Endothelial cell (in vitro differentiated cells): ENCODE measurements at regions not wholly inside any gene's neighbourhood (a gene's known extent, or its start where the extent isn't known, plus 50 kb on each side); places are given as distances from the start of the nearest gene placed in this dataset.

Source experiments
- DNase-seq: peaks from one replicate; pipeline ENCODE4 v3.0.0; 2021; ENCODE audit warnings: low spot score
- H3K27ac Mint-ChIP-seq: one replicate; pipeline ENCODE4 v1.8.0; 2021; ENCODE audit warnings: mixed read lengths, inconsistent platforms; ENCODE audit not compliant: unreplicated experiment
- H3K27me3 Mint-ChIP-seq: one replicate; pipeline ENCODE4 v1.8.0; 2021; ENCODE audit warnings: mild to moderate bottlenecking, moderate library complexity, mixed read lengths, inconsistent platforms; ENCODE audit not compliant: unreplicated experiment
- H3K36me3 Mint-ChIP-seq: one replicate; pipeline ENCODE4 v1.8.0; 2021; ENCODE audit warnings: mild to moderate bottlenecking, low read depth, mixed read lengths, inconsistent platforms; ENCODE audit not compliant: unreplicated experiment
- H3K4me1 Mint-ChIP-seq: one replicate; pipeline ENCODE4 v1.8.0; 2021; ENCODE audit warnings: mild to moderate bottlenecking, mixed read lengths, inconsistent platforms; ENCODE audit not compliant: unreplicated experiment
- H3K4me3 Mint-ChIP-seq: one replicate; pipeline ENCODE4 v1.8.0; 2021; ENCODE audit warnings: mild to moderate bottlenecking, mixed read lengths, inconsistent platforms; ENCODE audit not compliant: unreplicated experiment
- H3K9me3 Mint-ChIP-seq: one replicate; pipeline ENCODE4 v1.8.0; 2021; ENCODE audit warnings: mixed read lengths, inconsistent platforms; ENCODE audit not compliant: unreplicated experiment
- TF ChIP-seq, protein P1 (sequence below): fragments of 200-600 bp; sonication (generic); IDR thresholded peaks from one replicate; pipeline ENCODE4 v1.5.0; 2021; ENCODE audit warnings: antibody characterized with exemption; ENCODE audit not compliant: unreplicated experiment

DNA sequence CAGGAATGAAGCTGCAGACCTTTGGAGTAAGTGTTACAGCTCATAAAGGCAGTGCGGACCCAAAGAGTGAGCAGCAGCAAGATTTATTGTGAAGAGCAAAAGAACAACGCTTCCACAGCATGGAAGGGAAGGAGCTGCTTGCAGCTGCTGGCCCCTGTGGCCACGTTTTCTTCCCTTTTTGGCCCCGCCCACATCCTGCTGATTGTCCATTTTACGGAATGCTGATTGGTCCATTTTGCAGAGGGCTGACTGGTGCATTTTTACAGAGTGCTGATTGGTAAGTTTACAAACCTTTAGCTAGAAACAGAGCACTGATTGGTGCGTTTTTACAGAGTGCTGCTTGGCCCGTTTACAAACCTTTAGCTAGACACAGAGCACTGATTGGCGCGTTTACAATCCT is 841.5 kb downstream of the CDH11 start:
- Mint-ChIP-seq H3K9me3 (no peaks in the 10 kb centered on the region), H3K36me3 (no peaks in the 10 kb centered on the region), H3K4me1 (no peaks in the 10 kb centered on the region), H3K4me3 (no peak overlapping the region), H3K27me3 (no peaks in the 10 kb centered on the region), H3K27ac (no peak overlapping the region)
- DNase-seq: no peak
- TF ChIP-seq, protein P1, sequence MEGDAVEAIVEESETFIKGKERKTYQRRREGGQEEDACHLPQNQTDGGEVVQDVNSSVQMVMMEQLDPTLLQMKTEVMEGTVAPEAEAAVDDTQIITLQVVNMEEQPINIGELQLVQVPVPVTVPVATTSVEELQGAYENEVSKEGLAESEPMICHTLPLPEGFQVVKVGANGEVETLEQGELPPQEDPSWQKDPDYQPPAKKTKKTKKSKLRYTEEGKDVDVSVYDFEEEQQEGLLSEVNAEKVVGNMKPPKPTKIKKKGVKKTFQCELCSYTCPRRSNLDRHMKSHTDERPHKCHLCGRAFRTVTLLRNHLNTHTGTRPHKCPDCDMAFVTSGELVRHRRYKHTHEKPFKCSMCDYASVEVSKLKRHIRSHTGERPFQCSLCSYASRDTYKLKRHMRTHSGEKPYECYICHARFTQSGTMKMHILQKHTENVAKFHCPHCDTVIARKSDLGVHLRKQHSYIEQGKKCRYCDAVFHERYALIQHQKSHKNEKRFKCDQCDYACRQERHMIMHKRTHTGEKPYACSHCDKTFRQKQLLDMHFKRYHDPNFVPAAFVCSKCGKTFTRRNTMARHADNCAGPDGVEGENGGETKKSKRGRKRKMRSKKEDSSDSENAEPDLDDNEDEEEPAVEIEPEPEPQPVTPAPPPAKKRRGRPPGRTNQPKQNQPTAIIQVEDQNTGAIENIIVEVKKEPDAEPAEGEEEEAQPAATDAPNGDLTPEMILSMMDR: no peak

- no peak for DNase-seq
- H3K4me3 Mint-ChIP-seq: no peak overlapping the region
- H3K36me3 Mint-ChIP-seq: no peaks in the 10 kb centered on the region
- H3K27ac Mint-ChIP-seq: no peak overlapping the region
- TF ChIP-seq, protein P1: no peak
- no peaks in the 10 kb centered on the region for H3K4me1 Mint-ChIP-seq
- no peaks in the 10 kb centered on the region for H3K9me3 Mint-ChIP-seq
- H3K27me3 Mint-ChIP-seq: no peaks in the 10 kb centered on the region
Observed at GRCh38 chr16:64278196-64278595, 843.7 kb downstream of the CDH11 start.

DNA sequence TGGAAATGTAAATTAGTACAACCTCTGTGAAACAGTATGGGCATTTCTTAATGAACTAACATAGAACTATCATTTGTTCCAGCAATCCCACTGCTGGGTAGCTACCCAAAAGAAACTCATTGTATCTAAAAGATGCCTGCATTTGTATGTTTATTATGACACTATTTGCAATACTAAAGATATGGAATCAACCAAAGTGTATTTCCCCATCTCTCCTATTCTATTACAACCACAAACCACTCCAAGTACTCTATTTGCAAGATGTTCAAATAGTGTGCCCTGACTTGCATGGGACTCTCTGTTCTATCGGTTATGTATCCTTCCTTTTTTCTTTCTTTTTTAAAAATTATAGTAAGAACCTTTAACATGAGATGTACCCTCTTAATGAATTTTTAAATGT is 845.2 kb downstream of the CDH11 start:
- H3K27ac Mint-ChIP-seq: no peak overlapping the region
- no peaks in the 10 kb centered on the region for H3K4me1 Mint-ChIP-seq
- TF ChIP-seq, protein P1: no peak
- no peak overlapping the region for H3K4me3 Mint-ChIP-seq
- no peaks in the 10 kb centered on the region for H3K36me3 Mint-ChIP-seq
- no peaks in the 10 kb centered on the region for H3K9me3 Mint-ChIP-seq
- DNase-seq: no peak
- H3K27me3 Mint-ChIP-seq: no peaks in the 10 kb centered on the region

- Mint-ChIP-seq H3K36me3 (no peaks in the 10 kb centered on the region), H3K4me3 (no peak overlapping the region), H3K4me1 (no peaks in the 10 kb centered on the region), H3K9me3 (no peaks in the 10 kb centered on the region), H3K27me3 (no peaks in the 10 kb centered on the region), H3K27ac (no peak overlapping the region)
- TF ChIP-seq, protein P1: no peak
- no peak for DNase-seq
Observed at GRCh38 chr16:64272028-64272427, 849.8 kb downstream of the CDH11 start.

DNA sequence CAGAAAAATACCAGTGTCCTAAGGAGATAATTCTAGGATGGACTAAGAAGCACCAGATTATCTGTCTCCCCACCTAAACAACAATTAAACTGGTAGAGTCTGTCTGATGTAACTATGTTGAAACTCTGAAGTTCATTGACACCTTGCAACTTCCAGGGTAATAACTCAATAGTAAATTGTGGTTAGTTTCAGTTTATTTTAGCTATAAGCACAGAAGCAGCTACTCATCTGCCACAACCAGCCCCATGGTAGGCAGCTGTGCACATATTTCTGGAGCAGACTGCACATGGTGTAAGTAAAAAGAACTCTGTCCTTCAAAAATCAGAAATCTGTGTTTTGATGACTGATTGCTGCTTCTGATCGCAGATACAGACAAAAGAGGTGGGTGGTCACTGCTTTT is 852.1 kb downstream of the CDH11 start:
- Mint-ChIP-seq H3K27me3 (no peaks in the 10 kb centered on the region), H3K9me3 (no peaks in the 10 kb centered on the region), H3K4me3 (no peak overlapping the region), H3K4me1 (no peaks in the 10 kb centered on the region), H3K36me3 (no peaks in the 10 kb centered on the region), H3K27ac (no peak overlapping the region)
- no peak for DNase-seq
- TF ChIP-seq, protein P1: no peak
